HAP-1 (cell line): ENCODE measurements at regions not wholly inside any gene's neighbourhood (a gene's known extent, or its start where the extent isn't known, plus 50 kb on each side); places are given as distances from the start of the nearest gene placed in this dataset.
"Not testable (repeated sequence)": the region's sequence is repeated elsewhere in the genome, so short reads cannot be mapped to it uniquely, and the experiment has no call there.

Experiments
- DNase-seq, 2 experiments: peaks; one replicate each; pipeline ENCODE4 v3.0.0-alpha.2; 2016 to 2020; ENCODE audit warnings: low spot score in 2 of 2
- H3K27me3 ChIP-seq: fragments of 250-450 bp; sonication (Bioruptor Pico); 2 replicates; pipeline ENCODE4 v1.5.1; 2020; ENCODE audit warnings: low read depth, mild to moderate bottlenecking, moderate library complexity
- H3K36me3 ChIP-seq: fragments of 250-450 bp; sonication (Bioruptor Pico); replicated peaks from 2 replicates; pipeline ENCODE4 v1.5.1; 2020; ENCODE audit warnings: mild to moderate bottlenecking
- H3K4me1 ChIP-seq: fragments of 250-450 bp; sonication (Bioruptor Pico); 2 replicates; pipeline ENCODE4 v1.5.1; 2020; ENCODE audit warnings: mild to moderate bottlenecking
- H3K4me3 ChIP-seq: fragments of 250-450 bp; sonication (Bioruptor Pico); 2 replicates; pipeline ENCODE4 v1.5.1; 2020; ENCODE audit warnings: mild to moderate bottlenecking, moderate library complexity
- H3K9me3 ChIP-seq: fragments of 250-450 bp; sonication (Bioruptor Pico); 2 replicates; pipeline ENCODE4 v1.5.1; 2020; ENCODE audit warnings: mild to moderate bottlenecking, moderate library complexity
- in situ Hi-C: fragments of 300-500 bp; cut with MboI; formaldehyde crosslinking; loops from 3 replicates; pipeline ENCODE4 v1.14.3; 2020; ENCODE audit warnings: low sequenced_read_pairs, inconsistent platforms, mixed read lengths

GRCh38 chr11:29481738-29482137 lies 535.1 kb downstream of the KCNA4 start:
- Histone ChIP-seq H3K36me3 (no peaks in the 10 kb centered on the region), H3K9me3 (no peaks in the 10 kb centered on the region), H3K27me3 (no peaks in the 10 kb centered on the region), H3K4me1 (no peaks in the 10 kb centered on the region), H3K4me3 (no peak overlapping the region)
- DNase-seq, result no peak
- in situ Hi-C loops, result no loop called here

DNA sequence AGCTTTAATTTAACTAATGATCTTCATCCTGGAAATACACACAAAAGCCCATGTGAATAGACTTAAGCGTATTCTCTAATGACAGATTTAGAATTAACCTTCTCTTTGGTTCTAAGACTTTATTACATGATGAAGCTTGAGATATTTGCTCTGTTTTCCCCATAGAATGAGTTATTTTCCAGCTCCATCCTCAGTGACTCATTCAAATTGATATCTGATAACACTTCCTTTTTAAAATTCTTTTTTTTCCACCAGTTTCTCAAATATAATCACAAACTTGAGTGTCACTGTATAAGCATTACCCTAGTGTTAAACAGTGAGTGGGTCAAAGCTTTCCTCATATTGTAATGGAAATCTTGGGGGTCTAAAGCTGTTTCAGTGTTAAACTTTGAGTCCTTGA lies 535.8 kb downstream of the KCNA4 start:
- Histone ChIP-seq H3K4me3 (no peak overlapping the region), H3K4me1 (no peaks in the 10 kb centered on the region), H3K9me3 (no peaks in the 10 kb centered on the region), H3K27me3 (no peaks in the 10 kb centered on the region), H3K36me3 (no peaks in the 10 kb centered on the region)
- no peak for DNase-seq
- in situ Hi-C loops, result no loop called here

DNA sequence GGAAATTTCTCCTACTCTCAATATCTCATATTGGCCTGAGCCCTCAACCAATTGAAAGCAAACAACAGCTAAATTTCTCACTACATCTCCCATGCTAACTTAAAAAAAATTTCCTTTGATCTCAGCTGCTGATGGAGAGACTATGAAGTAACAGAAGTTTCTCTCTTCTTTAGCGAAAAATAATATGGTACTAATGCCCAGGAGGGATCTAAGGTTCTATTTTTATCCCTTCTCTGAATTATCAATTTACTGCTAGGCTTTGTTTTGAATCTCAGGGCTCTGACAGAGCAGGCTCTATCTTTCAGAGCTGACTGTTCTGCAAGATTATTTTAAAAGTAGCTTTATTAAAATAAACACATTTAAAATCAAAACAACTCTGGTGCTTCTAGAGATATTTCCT lies 558.6 kb downstream of the KCNA4 start:
- no peaks in the 10 kb centered on the region for H3K36me3 ChIP-seq
- no peaks in the 10 kb centered on the region for H3K4me1 ChIP-seq
- in situ Hi-C loops, result no loop called here
- no peak for DNase-seq
- no peaks in the 10 kb centered on the region for H3K27me3 ChIP-seq
- H3K4me3 ChIP-seq, result no peak overlapping the region
- H3K9me3 ChIP-seq, result no peaks in the 10 kb centered on the region

- no peak for DNase-seq
- H3K27me3 ChIP-seq, result no peaks in the 10 kb centered on the region
- H3K4me3 ChIP-seq, result no peak overlapping the region
- H3K4me1 ChIP-seq, result no peaks in the 10 kb centered on the region
- in situ Hi-C loops, result no loop called here
- no peaks in the 10 kb centered on the region for H3K36me3 ChIP-seq
- H3K9me3 ChIP-seq, result no peaks in the 10 kb centered on the region
These were observed 564.7 kb downstream of the KCNA4 start for GRCh38 chr11:29452146-29452545.

GRCh38 chr11:29449281-29450074 lies 567.4 kb downstream of the KCNA4 start:
- no peaks in the 10 kb centered on the region for H3K9me3 ChIP-seq
- no peaks in the 10 kb centered on the region for H3K27me3 ChIP-seq
- in situ Hi-C loops, result no loop called here
- no peaks in the 10 kb centered on the region for H3K4me1 ChIP-seq
- H3K36me3 ChIP-seq, result no peaks in the 10 kb centered on the region
- H3K4me3 ChIP-seq, result no peak overlapping the region
- no peak for DNase-seq

GRCh38 chr11:29448246-29448877 lies 568.5 kb downstream of the KCNA4 start:
- in situ Hi-C loops, result no loop called here
- DNase-seq, result peak in 1 of 2 experiments; percentile 23
- H3K4me3 ChIP-seq, result no peak overlapping the region

GRCh38 chr11:29447821-29448220 lies 569.0 kb downstream of the KCNA4 start:
- Histone ChIP-seq H3K4me1 (no peaks in the 10 kb centered on the region), H3K4me3 (no peak overlapping the region), H3K36me3 (no peaks in the 10 kb centered on the region), H3K27me3 (no peaks in the 10 kb centered on the region), H3K9me3 (no peaks in the 10 kb centered on the region)
- in situ Hi-C loops, result no loop called here
- no peak for DNase-seq

More at GRCh38 chr11:29448246-29448877, 568.5 kb downstream of the KCNA4 start:
- Histone ChIP-seq H3K36me3 (no peaks in the 10 kb centered on the region), H3K9me3 (no peaks in the 10 kb centered on the region), H3K4me1 (no peaks in the 10 kb centered on the region), H3K27me3 (no peaks in the 10 kb centered on the region)

GRCh38 chr11:29446132-29446531 lies 570.7 kb downstream of the KCNA4 start:
- H3K4me1 ChIP-seq, result no peaks in the 10 kb centered on the region
- no peak for DNase-seq
- no peaks in the 10 kb centered on the region for H3K9me3 ChIP-seq
- no peaks in the 10 kb centered on the region for H3K27me3 ChIP-seq
- no peak overlapping the region for H3K4me3 ChIP-seq
- H3K36me3 ChIP-seq, result no peaks in the 10 kb centered on the region
- in situ Hi-C loops, result no loop called here

GRCh38 chr11:29445191-29445590 lies 571.6 kb downstream of the KCNA4 start:
- in situ Hi-C loops, DNase-seq, H3K4me3 ChIP-seq, H3K4me1 ChIP-seq, H3K9me3 ChIP-seq, H3K36me3 ChIP-seq, H3K27me3 ChIP-seq: not testable (repeated sequence)

DNA sequence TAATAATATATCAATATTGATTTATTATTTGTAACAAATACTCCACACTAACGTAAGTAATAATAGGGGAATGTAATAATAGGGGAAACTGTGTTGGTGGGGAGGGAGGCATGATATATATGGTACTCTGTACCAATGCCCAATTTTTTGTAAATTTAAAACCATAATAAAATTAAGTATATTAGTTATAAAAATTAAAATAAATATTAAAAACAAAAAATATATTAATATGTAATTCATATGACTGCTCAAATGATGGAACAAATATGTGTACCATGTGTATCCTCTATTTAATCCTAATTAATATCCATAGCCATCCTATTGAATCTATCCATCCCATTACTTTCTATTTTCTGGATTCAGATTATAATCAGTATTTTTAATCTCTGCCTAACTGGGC lies 578.0 kb downstream of the KCNA4 start:
- H3K4me3 ChIP-seq, result no peak overlapping the region
- no peak for DNase-seq
- H3K27me3 ChIP-seq, result no peaks in the 10 kb centered on the region
- H3K4me1 ChIP-seq, result no peaks in the 10 kb centered on the region
- H3K9me3 ChIP-seq, result no peaks in the 10 kb centered on the region
- H3K36me3 ChIP-seq, result no peaks in the 10 kb centered on the region
- in situ Hi-C loops, result no loop called here

GRCh38 chr11:29435421-29435820 lies 581.4 kb downstream of the KCNA4 start:
- H3K36me3 ChIP-seq, result no peaks in the 10 kb centered on the region
- H3K4me3 ChIP-seq, result no peak overlapping the region
- no peaks in the 10 kb centered on the region for H3K9me3 ChIP-seq
- no peak for DNase-seq
- H3K4me1 ChIP-seq, result no peaks in the 10 kb centered on the region
- in situ Hi-C loops, result no loop called here
- no peaks in the 10 kb centered on the region for H3K27me3 ChIP-seq

- in situ Hi-C loops, result no loop called here
- H3K27me3 ChIP-seq, result no peaks in the 10 kb centered on the region
- no peaks in the 10 kb centered on the region for H3K36me3 ChIP-seq
- no peaks in the 10 kb centered on the region for H3K9me3 ChIP-seq
- DNase-seq, result peak in 1 of 2 experiments; percentile 10
- no peaks in the 10 kb centered on the region for H3K4me1 ChIP-seq
- no peak overlapping the region for H3K4me3 ChIP-seq
These were observed 584.0 kb downstream of the KCNA4 start for GRCh38 chr11:29432719-29433325.

GRCh38 chr11:29405305-29405704 lies 611.5 kb downstream of the KCNA4 start:
- Histone ChIP-seq H3K36me3 (no peaks in the 10 kb centered on the region), H3K4me3 (no peak overlapping the region)
- in situ Hi-C loops, result no loop called here

DNA sequence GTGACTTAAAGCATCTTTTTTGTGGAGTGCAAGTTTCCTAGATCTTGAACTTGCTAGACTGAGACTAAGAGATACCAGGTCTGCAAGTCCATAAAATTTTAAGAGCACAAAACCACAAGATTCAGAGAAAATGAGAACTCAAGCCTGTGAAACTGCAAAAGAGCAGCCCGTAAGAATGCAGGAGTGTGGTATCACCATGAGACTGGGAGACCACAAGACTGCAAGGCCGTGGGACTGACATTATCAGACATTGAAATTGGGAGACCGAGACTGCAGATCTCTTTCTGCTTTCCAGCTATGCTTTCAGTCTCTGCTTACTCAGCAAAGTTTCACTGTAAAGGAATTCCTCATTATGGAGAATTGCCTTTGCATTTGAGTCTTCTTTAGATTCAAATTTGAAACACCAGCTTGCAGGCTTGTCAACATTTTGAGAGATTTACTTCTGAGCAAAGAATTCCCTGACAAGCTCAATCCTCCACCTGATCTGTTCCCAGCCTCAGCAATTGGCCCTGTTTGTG lies 621.2 kb downstream of the KCNA4 start:
- in situ Hi-C loops, result no loop called here
- Histone ChIP-seq H3K4me3 (no peak overlapping the region), H3K9me3 (no peaks in the 10 kb centered on the region), H3K4me1 (no peaks in the 10 kb centered on the region), H3K36me3 (no peaks in the 10 kb centered on the region), H3K27me3 (no peaks in the 10 kb centered on the region)
- no peak for DNase-seq

More at GRCh38 chr11:29405305-29405704, 611.5 kb downstream of the KCNA4 start:
- Histone ChIP-seq H3K4me1 (no peaks in the 10 kb centered on the region), H3K27me3 (no peaks in the 10 kb centered on the region), H3K9me3 (no peaks in the 10 kb centered on the region)
- DNase-seq, result no peak
